ENCODE measurements at regions not wholly inside any gene's neighbourhood (a gene's known extent, or its start where the extent isn't known, plus 50 kb on each side); places are given as distances from the start of the nearest gene placed in this dataset.
A peak's percentile ranks its signal among the peaks of the same experiment; 100 is the strongest.

- TF ChIP-seq ARID4A (CRISPR knock-in tag; IDR thresholded peaks at IDR 0.05; ENCODE audit: borderline replicate concordance) (no peak; the same call in 1 of the 2 replicates), TERF1 (CRISPR knock-in tag; IDR thresholded peaks at IDR 0.05) (no peak), RFXAP (CRISPR knock-in tag; IDR thresholded peaks at IDR 0.05; ENCODE audit: borderline replicate concordance) (peak; percentile 55; the same call in 1 of the 2 replicates), BCL6 (CRISPR knock-in tag; IDR thresholded peaks at IDR 0.05) (peak; percentile 57), ZFX (CRISPR knock-in tag; IDR thresholded peaks at IDR 0.05; ENCODE audit: low read depth) (no peak), SRF (IDR thresholded peaks at IDR 0.05; ENCODE audit: low read depth, low read length) (no peak), ZNF343 (CRISPR knock-in tag; IDR thresholded peaks at IDR 0.05) (no peak), ZBTB14 (CRISPR knock-in tag; IDR thresholded peaks at IDR 0.05) (no peak), DRAP1 (CRISPR knock-in tag; IDR thresholded peaks at IDR 0.05) (peak; percentile 91), SIX1 (CRISPR knock-in tag; IDR thresholded peaks at IDR 0.05; ENCODE audit: borderline replicate concordance) (no peak), POLR2A (IDR thresholded peaks at IDR 0.05; ENCODE audit: insufficient read depth in 1 of 2, low read depth in 2 of 2, low read length in 2 of 2) (peak; percentile 38 to 54; a peak in 1 of 4 replicates), ARHGAP35 (CRISPR knock-in tag; IDR thresholded peaks at IDR 0.05; ENCODE audit: borderline replicate concordance) (no peak), ZNF576 (CRISPR knock-in tag; IDR thresholded peaks at IDR 0.05) (no peak), PAXIP1 (CRISPR knock-in tag; conservative IDR thresholded peaks at IDR 0.05) (no peak), PRMT3 (CRISPR knock-in tag; IDR thresholded peaks at IDR 0.05; ENCODE audit: borderline replicate concordance, low read depth) (no peak), NFYB (CRISPR knock-in tag; IDR thresholded peaks at IDR 0.05) (peak; percentile 76), EP300 (IDR thresholded peaks at IDR 0.05; ENCODE audit: low read depth in 2 of 2, low read length in 2 of 2) (no peak), EP300 (CRISPR knock-in tag; IDR thresholded peaks at IDR 0.05; ENCODE audit: borderline replicate concordance) (no peak), HHEX (CRISPR knock-in tag; IDR thresholded peaks at IDR 0.05) (no peak)
These were observed 49.8 kb upstream of the PDZD8 start (continued) for GRCh38 chr10:117424883-117425649.

All from HepG2 (cell line).